HPDE6-E6E7 (cell line): ENCODE measurements at regions not wholly inside any gene's neighbourhood (a gene's known extent, or its start where the extent isn't known, plus 50 kb on each side); places are given as distances from the start of the nearest gene placed in this dataset.

Experiments
- DNase-seq: peaks from one replicate; pipeline ENCODE4 v3.0.0; 2011; ENCODE audit warnings: missing footprints; ENCODE audit errors: extremely low spot score

DNA sequence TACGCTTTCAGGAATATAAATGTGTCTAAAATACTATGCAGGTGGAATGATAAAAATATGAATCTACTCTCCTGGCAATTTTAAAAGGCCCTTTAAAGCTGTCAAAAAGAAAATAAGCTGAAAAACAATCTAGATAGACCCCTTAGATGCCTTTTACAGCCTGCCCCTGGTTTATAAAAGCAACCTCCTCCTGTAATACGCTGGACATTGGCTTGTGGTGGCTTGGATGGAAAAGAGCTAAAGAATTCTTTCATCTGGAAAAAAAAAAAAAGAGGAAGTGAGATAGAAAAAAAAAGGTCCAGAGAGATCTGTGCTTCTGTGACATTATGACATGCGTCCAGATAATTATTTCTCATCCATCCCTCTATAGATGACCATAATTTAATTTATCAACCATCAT lies 115.9 kb upstream of the NRSN1 start:
- DNase-seq: no peak

DNA sequence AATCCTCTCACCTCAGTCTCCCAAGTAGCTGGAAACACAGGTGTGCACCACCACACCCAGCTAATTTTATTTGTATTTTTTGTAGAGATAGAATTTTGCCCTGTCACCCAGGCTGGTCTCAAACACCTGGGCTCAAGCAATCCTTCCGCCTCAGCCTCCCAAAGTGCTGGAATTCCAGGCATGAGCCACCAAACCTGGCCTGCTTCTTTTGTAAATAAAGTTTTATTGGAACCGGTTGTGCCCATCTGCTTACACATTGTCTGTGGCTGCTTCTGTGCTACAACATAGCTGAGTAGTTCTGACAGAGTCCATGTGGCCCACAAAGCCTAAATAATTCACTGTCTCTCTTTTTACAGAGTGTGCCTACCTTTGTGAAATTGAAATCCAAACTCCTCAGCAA lies 109.7 kb upstream of the NRSN1 start:
- no peak for DNase-seq

DNA sequence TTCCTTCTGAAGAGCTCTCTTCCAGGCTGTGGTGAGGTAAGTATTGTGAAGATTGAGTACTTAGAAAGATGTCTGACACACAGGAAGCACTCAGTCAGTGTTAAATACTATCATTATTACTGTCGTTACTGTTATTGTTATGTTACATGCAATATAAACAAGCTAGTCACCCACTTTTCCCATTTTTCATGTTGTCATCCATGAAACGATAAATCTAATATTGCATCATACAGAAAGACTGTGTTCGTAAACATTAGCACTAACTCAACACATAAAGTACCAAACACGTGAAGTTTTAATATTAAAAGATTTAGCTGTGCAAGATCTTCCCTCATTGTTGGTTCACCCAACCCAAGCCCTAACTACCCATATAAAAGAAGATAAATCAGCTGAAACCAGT lies 109.2 kb upstream of the NRSN1 start:
- no peak for DNase-seq

DNA sequence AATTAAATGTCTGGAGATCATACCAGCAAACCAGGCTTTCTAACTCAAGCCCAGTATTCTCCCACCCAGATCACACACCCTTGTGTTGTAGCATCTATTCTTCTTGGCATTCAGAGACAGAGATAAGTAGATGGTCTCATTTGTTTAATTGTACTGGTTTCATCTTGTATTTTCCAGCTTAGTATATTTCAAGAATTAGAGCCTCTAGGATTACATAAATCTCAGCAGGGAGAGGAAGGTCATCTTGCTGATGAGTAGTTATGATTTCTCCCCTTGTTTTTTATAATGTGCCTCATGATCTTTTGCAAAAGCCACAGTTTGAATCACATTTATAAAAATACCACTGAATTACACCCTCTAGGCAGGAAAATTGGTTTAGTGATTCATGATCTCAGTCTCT lies 106.6 kb upstream of the NRSN1 start:
- no peak for DNase-seq

DNA sequence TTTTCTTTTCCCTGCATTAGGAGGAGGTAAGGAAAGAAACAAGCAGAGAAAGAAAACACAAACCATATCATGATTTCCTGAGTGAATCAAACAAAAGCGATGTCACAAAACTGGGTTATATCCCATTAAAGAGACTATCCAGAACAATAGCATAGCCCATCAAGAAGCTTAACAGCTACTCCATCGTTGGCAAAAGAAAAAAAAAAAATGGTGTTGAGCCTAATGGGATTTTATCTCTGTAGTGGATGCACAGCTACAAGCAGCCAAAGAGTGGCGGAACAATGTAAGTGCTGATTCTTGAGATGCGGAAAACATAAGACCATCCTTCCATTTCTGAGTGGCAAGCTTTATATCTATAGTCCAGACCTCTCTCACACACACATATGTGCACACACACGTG lies 106.2 kb upstream of the NRSN1 start:
- DNase-seq: no peak

DNA sequence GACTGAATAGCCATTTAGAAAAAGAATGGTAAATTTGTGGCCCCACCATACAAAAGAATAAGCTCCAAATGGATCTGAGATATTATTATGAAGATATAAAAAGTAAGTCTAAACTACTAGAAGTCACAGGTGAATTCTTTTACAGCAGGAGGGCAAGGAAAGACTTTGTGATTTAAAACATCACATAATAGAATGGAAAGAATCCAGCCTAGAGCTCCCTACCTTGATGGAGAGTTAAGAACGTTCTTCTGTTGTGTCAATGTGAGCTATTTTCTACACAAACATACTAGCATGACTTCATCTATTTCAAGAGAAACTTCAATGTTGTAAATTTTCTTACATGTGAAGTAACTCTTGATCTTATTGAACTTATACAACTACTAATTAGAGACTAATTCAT lies 100.0 kb upstream of the NRSN1 start:
- no peak for DNase-seq

DNA sequence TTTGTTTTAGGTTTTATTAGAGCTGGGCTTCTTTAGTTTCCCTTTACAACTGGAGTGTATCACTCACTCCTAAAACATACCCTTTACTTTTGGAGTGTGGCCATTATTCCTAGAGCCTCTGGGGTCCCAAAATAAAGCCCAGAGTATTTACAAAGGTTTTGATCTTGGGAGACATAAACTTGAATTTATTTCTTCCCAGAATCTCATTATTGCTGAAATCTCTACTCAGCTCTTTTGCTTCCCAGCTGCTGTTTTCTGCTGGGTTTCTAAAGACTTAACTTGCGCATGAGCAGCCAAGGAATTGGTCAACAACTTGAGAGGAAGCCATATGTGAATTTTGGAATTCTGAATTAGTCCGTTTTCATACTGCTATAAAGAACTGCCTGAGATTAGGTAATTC lies 94.5 kb upstream of the NRSN1 start:
- no peak for DNase-seq

DNA sequence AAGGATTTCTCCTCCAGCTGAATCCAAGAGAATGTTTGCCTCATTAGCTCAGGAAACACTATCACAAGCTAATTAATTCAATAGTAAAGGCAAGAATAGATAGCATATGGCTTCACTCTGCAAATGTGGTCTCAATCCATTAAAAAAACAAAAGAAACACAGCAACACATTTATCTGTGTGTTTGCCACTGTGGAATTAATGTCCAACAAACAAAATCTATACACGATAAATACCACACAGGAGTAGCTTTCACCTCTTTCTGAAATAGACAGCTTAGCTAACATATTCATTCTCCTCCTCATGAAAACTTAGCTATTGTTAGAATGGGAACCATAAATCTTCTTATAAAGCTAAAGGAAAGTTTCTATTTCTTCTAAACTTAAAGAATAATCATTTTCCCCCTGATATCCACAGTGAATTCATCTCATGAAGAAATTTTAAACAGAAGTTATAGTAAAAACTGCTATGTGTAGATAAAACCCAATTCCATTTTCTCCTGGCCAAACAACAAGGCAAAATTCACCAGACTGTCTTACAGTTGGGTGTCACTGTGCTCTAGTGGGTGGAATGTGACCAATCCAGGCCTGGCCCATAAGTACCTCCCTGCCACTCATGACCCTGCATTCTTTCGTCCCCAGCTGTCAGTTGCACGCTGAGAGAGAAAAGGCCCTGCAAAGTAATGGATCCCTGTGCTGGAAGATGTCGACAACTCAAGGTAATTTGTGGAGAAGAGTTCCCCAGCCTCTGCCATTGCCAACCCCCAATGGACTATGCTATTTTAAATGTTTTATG lies 92.9 kb upstream of the NRSN1 start:
- DNase-seq: no peak

DNA sequence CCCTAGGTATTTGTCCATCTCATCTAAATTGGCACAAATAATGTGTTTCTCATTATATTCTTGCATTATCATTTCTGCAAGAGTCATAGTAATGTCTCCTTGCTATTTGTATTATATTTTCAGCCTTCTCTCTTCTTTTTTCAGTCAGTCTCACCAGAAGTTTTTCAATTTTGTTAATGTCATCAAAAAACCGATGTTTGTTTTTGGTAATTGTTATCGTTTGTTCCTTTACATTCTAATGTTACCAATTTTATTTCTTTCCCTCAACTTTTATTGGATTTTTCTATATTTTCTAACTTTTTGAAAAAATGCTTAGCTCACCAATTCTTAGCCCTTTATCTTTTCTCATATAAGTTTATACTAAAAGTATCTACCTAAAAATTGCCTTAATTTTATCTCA lies 82.2 kb upstream of the NRSN1 start:
- no peak for DNase-seq

DNA sequence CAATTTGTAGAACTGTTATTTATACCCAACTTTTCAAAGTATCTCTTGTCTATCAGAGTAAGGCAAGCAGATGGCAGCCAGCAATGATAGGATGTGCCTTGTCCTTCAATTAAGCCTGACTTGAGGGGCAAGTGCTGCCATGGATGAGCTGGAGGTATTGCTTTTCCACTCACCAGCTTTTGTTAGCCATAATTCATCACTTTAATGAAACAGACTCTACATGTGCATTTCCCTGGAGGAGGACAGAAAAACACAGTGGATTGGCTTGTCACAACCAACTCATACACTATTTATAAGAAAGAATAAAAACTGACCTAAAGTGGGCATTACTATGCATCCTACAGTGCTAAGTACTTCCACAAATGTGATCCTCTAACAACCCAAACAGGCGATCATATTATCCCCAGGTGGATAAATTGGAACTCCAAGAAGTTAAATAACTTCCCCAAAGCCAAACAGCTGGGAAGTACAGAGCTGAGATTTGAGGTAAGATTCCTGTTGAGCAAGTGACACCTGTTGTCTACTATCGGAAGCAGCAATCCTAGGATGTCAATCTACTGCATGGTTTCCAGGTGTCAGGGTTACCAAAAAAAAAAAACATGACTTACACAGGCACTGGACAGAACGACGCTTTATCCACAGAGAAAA lies 73.9 kb upstream of the NRSN1 start:
- no peak for DNase-seq

DNA sequence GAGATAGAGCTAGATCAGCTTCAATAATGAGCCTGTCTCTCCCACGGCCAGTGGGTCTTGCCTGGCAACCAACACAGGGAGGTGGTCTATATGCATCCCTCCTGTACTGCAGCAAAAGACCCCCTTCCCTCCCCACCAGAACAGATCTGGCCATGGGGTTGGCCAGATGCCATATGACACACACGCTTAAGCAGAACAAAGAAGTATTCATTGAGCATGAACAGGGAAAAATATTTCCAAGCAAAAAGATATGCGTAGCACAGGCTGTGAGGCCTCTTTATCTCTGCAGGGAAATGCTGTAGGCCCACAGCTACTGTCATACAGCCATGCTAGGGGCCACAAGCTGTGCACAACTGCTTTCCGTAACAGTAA lies 73.4 kb upstream of the NRSN1 start:
- DNase-seq: no peak

DNA sequence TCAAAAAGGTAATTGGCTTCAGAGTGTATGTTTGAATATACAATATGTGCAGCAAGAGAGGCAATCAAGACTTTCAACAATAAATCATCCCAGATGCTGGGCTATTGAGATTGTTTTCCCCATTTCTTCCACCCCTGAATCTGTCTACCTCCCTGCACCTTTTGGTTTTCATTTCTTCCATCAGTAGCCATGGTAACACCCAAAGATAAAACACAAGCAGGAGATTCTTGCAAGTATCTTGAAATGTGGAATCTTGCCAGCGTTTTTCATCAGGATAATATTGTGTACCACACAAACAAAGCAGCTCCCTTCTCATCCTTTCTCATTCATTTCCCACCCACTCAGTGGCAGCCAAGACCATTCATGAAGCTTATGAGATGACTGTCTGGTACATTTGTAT lies 73.0 kb upstream of the NRSN1 start:
- no peak for DNase-seq

DNA sequence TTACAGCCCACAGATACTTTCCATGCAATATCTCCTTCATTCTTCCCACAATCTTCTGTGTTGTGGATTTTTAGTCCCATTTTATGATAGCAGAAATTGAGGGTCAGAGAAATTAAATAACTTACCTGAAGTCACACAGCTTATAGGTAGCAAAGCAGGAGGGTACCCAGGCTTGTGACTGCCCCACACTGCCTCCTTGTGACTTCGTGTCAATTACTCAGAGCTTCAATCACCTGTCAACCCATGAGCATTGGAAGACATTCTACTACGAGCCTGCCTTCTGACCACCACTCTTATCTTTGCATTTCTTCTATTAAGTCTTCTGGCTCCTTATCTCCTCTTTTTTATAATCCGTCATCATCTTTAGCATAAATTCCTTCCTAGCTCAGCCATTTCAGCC lies 71.6 kb upstream of the NRSN1 start:
- DNase-seq: no peak

DNA sequence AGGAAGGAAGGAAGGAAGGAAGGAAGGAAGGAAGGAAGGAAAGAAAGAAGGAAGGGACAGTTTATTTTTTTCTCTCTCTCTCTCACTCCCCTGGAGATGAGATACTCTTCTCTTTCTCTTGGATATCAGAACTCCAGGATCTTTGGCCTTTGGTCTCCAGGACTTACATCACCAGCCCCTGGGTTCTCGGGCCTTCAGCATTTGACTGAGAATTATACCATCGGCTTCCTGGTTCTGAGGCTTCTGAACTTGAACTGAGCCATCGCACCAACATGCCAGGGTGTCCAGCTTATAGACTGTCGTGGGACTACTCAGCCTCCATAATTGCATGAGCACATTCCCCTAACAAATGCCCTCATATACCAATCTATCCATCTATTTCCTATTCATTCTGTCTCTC lies 69.4 kb upstream of the NRSN1 start:
- no peak for DNase-seq

DNA sequence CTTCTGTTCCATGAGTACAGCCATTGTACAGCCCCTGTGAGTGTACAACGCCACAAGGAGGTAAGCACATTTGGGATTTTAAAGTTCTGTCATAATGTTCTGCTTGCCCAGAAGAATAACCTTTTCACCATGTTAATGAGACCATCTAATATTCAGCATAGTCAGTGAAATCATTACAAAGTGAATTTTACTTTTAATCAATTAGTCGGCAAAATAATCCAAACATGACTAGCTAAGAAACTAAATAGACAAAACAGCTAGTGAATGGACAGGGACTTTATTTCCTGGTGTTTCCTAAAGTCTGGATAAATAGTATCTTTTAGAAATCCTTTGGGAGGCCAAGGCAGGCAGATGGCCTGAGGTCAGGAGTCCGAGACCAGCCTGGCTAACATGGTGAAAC lies 69.0 kb upstream of the NRSN1 start:
- no peak for DNase-seq

DNA sequence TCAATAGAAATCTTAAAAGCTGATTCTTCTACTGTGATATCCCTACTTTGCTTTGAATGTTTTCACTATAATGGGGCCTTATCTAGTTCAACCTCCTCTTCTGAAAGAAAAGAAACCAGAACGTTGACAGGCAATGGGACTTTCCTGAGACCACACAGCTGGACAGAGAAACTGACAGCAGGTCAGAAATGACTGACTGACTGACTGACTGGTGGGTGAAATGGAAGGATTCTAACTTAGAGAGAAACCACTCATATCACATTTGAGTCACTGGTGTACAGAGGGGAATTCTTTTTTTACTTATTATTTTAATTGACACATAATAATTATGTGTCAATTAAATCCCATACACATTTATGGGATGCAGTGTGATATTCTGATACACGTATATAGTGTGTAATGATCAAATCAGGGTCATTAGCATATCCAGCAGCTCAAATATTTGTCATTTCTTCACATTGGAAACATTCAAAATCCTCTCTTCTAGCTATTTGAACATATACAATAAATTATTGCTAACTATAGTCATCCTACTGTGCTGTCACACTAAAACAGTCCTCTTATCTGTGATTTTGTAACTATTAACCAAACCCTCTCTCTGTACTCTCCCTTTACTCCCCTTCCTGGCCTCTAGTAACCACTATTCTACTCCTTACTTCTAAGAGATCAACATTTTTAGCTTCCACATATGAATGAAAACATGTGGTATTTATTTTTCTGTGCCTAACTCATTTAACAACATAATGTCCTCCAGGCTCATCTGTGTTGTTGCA lies 64.8 kb upstream of the NRSN1 start:
- no peak for DNase-seq

DNA sequence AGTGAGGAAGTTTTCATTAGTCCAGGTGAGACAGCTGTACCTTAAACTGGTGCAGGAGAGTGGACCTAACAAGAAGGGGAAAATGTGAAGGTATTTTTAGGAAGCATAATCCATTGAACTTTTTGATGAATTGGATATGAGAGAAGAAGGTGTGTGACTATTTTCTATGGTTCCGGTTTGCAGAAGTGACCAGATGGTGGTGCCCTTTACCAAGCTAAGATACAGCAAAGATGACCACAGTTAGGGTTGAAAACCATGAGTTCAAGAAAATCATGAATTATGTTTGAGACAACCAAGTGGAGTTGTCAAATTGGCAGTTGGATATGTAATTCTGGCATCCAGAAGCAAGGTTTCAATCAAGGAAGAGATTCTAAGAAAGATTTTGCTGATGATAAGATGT lies 61.9 kb upstream of the NRSN1 start:
- no peak for DNase-seq

DNA sequence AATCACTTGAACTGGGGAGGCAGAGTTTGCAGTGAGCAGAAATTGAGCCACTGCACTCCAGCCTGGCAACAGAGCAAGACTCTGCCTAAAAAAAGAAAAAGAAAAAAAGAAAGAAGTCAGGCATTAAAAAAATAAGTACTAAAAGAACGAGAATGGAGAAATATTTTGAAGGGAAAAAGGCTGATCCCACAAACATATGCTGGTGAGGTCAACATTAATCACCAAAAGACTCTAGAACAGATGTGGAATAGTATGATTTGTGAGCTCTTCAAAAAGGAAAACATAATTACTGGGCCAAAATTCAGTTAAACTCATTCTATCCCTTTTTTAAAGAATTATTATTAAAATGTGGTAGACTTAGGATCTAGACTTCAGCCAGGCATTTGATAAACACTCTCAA lies 61.2 kb upstream of the NRSN1 start:
- no peak for DNase-seq

DNA sequence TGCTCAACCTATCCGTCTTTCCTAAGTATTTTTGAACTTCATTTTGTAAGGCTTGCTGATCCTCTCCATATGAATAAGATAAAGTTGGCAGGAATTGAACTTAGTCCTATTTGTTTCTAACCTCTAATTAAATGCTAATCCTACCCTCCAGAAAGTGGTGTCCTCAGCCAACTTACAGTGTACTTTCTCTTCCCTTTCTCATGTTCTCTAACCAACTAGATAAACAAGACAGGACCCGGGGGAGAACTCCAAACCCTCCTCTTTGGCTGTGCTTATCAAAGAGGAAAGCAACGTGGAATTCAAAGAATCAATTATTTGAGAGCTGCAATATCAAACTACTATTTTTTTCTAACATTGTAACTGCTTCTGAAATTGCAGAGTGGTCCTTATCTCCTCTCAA lies 56.5 kb upstream of the NRSN1 start:
- no peak for DNase-seq

DNA sequence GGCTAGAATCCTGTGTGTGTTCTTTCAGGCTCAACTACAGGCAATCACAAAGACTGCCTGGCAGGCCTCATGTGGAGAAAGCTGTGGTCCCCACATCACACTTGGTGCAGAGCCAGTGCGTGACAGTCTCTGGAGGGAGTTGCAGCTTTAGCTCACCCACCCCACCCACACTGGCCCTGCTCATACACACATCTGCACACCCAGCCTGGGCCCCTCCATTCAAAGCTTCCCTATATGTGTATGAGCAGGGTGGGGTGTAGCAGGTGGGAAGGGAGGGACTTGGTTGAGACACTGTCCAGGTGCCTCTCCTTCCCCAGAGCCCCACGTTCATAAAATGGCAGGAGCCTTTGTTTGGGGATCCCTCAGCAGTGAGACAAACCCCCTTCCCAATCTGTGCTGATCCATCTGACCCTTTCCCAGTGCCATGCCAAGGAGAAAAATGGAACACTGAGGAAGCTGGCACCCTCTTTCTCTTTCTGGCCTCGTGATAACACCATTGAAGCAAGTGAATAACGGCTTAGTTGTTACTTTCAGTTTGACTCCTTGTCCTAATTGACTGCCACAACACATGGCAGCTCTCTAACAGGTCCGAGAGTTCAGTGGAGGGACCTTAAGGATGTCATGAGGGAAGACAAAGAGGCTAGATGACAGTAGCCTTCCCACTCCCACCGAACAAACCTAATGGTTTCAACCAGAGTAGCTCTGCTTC lies 53.8 kb upstream of the NRSN1 start:
- no peak for DNase-seq

DNA sequence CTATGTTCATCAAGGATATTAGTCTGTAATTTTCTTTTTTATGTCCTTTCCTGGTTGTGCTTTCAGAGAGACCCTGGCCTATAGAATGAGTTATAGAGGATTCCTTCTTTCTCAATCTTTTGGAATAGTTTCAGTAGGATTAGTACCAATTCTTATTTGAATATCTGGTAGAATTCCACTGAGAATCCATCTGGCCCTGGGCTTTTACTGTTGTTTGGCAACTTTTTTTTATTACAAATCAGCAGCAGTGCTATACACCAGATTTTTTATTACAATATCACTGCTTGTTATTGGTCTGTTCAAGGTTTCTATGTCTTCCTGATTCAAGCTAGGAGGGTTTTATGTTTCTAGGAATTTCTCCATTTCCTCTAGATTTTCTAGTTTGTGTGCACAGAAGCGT lies 50.0 kb upstream of the NRSN1 start:
- DNase-seq: no peak
